SK-N-SH treated with all-trans-retinoic acid at 6 μM for 48 hours (cell line): ENCODE measurements at regions not wholly inside any gene's neighbourhood (a gene's known extent, or its start where the extent isn't known, plus 50 kb on each side); places are given as distances from the start of the nearest gene placed in this dataset.

Experiments
- BACH2 ChIP-seq: fragments of 250-450 bp; sonication (Bioruptor Pico); IDR thresholded peaks from 2 replicates; pipeline ENCODE4 v1.9.0; 2021; ENCODE audit warnings: mild to moderate bottlenecking, borderline replicate concordance
- CREB5 ChIP-seq: fragments of 250-450 bp; sonication (Bioruptor Pico); IDR thresholded peaks from 2 replicates; pipeline ENCODE4 v1.5.1; 2020; ENCODE audit warnings: low read depth, mild to moderate bottlenecking, moderate library complexity
- CSRNP3 ChIP-seq: fragments of 250-450 bp; sonication (Bioruptor Pico); IDR thresholded peaks from 2 replicates; pipeline ENCODE4 v1.5.1; 2021; ENCODE audit warnings: mild to moderate bottlenecking, moderate library complexity
- PATZ1 ChIP-seq: fragments of 250-450 bp; sonication (Bioruptor Pico); IDR thresholded peaks from 2 replicates; pipeline ENCODE4 v1.8.0; 2020; ENCODE audit warnings: mild to moderate bottlenecking, moderate library complexity, borderline replicate concordance
- PPARA ChIP-seq: fragments of 250-450 bp; sonication (Bioruptor Pico); IDR thresholded peaks from 2 replicates; pipeline ENCODE4 v1.5.0; 2020; ENCODE audit warnings: mild to moderate bottlenecking, borderline replicate concordance
- RARB ChIP-seq: fragments of 250-450 bp; sonication (Bioruptor Pico); IDR thresholded peaks from 2 replicates; pipeline ENCODE4 v1.8.0; 2021; ENCODE audit warnings: mild to moderate bottlenecking, moderate library complexity
- TOX ChIP-seq: fragments of 250-450 bp; sonication (Bioruptor Pico); IDR thresholded peaks from 2 replicates; pipeline ENCODE4 v1.8.0; 2021; ENCODE audit warnings: mild to moderate bottlenecking, moderate library complexity, borderline replicate concordance
- TSHZ2 ChIP-seq: fragments of 250-450 bp; sonication (Bioruptor Pico); IDR thresholded peaks from 2 replicates; pipeline ENCODE4 v1.5.0; 2020; ENCODE audit warnings: mild to moderate bottlenecking, moderate library complexity

- TF ChIP-seq PATZ1 (CRISPR knock-in tag): no peak
- no peak for TF ChIP-seq TSHZ2 (CRISPR knock-in tag)
- TF ChIP-seq RARB: no peak
- TF ChIP-seq TOX (CRISPR knock-in tag): no peak
- TF ChIP-seq PPARA (CRISPR knock-in tag): no peak
- no peak for TF ChIP-seq CSRNP3 (CRISPR knock-in tag)
- no peak for TF ChIP-seq BACH2 (CRISPR knock-in tag)
- no peak for TF ChIP-seq CREB5 (CRISPR knock-in tag)
These were observed 125.2 kb downstream of the CNTN3 start for GRCh38 chr3:74489050-74489792.
